ENCODE measurements at regions not wholly inside any gene's neighbourhood (a gene's known extent, or its start where the extent isn't known, plus 50 kb on each side); places are given as distances from the start of the nearest gene placed in this dataset.

DNA sequence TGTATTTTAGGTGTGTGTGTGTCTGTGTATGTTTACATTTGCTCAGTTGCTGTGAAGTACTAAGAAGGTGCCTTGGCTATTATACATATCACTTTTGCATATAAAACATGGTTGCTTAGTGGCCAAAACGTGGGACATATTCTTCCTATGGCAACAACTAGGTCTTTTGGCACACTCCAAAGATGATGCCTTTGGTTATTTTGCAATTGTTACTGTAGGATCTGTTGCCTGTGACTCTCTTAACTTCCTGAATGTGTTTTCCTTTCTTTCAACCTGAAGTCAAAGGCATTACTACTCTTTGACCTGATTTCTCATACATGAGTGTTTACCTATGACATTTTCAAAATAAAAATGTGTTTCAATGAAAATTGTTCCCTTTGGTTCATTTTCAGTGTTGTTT, 160.5 kb downstream of the UBE2E3 start:
- H3K36me3 ChIP-seq (ENCODE audit: control insufficient read depth, insufficient read depth, low read length), result no peaks in the 10 kb centered on the region
- TF ChIP-seq, protein P1, sequence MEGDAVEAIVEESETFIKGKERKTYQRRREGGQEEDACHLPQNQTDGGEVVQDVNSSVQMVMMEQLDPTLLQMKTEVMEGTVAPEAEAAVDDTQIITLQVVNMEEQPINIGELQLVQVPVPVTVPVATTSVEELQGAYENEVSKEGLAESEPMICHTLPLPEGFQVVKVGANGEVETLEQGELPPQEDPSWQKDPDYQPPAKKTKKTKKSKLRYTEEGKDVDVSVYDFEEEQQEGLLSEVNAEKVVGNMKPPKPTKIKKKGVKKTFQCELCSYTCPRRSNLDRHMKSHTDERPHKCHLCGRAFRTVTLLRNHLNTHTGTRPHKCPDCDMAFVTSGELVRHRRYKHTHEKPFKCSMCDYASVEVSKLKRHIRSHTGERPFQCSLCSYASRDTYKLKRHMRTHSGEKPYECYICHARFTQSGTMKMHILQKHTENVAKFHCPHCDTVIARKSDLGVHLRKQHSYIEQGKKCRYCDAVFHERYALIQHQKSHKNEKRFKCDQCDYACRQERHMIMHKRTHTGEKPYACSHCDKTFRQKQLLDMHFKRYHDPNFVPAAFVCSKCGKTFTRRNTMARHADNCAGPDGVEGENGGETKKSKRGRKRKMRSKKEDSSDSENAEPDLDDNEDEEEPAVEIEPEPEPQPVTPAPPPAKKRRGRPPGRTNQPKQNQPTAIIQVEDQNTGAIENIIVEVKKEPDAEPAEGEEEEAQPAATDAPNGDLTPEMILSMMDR (IDR thresholded peaks at IDR 0.05; ENCODE audit: insufficient read depth, low read length, poor library complexity, severe bottlenecking), result no peak
- no peak for DNase-seq (ENCODE audit: extremely low read depth, insufficient read length)
- no peak overlapping the region for H3K4me3 ChIP-seq (replicated peaks; ENCODE audit: low read depth, low read length)
- H3K27me3 ChIP-seq (replicated peaks; ENCODE audit: control insufficient read depth, insufficient read depth, low read length), result no peaks in the 10 kb centered on the region

DNA sequence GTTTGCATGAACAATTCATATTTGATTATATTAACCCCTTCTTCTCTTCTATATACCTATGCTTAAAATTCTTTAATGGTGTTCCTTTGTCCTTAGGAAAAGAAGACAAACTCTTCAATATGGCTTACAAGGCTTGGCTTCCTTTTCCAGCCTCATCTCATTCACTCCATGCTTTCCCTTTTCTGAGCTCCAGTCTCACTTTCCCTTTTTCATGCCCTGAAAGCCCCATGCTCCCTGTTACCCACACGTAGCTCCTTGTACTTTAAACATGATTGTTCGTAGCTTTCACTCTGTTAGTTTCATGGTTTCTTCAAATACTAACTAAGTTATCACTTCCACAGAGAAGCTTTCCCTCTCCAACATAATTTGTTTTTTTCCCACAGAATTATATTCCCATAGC, 161.3 kb downstream of the UBE2E3 start:
- DNase-seq (ENCODE audit: extremely low read depth, insufficient read length), result no peak
- Histone ChIP-seq H3K36me3 (ENCODE audit: control insufficient read depth, insufficient read depth, low read length) (no peaks in the 10 kb centered on the region), H3K27me3 (replicated peaks; ENCODE audit: control insufficient read depth, insufficient read depth, low read length) (no peaks in the 10 kb centered on the region), H3K4me3 (replicated peaks; ENCODE audit: low read depth, low read length) (no peak overlapping the region)
- TF ChIP-seq, protein P1 (IDR thresholded peaks at IDR 0.05; ENCODE audit: insufficient read depth, low read length, poor library complexity, severe bottlenecking), result no peak

DNA sequence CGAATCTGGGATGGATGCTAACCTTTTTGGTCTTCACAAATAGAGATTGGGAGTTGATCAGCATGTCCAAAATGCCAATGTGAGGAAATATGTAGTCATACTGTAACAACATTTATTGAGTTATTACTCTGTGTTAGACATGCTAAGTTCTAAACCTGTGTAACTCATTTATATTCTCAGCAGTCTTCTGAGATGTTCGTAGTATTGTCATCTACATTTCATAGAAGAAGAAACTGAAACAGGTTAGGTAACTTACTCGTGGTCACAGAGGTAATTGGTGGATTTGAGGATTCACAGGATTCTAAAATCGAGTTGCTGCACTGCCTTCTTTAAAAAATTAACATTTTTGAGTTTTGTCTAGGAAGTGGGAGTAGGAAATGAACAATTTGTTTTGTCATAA, 162.1 kb downstream of the UBE2E3 start:
- TF ChIP-seq, protein P1 (IDR thresholded peaks at IDR 0.05; ENCODE audit: insufficient read depth, low read length, poor library complexity, severe bottlenecking), result no peak
- Histone ChIP-seq H3K4me3 (replicated peaks; ENCODE audit: low read depth, low read length) (no peak overlapping the region), H3K36me3 (ENCODE audit: control insufficient read depth, insufficient read depth, low read length) (no peaks in the 10 kb centered on the region), H3K27me3 (replicated peaks; ENCODE audit: control insufficient read depth, insufficient read depth, low read length) (no peaks in the 10 kb centered on the region)
- no peak for DNase-seq (ENCODE audit: extremely low read depth, insufficient read length)

DNA sequence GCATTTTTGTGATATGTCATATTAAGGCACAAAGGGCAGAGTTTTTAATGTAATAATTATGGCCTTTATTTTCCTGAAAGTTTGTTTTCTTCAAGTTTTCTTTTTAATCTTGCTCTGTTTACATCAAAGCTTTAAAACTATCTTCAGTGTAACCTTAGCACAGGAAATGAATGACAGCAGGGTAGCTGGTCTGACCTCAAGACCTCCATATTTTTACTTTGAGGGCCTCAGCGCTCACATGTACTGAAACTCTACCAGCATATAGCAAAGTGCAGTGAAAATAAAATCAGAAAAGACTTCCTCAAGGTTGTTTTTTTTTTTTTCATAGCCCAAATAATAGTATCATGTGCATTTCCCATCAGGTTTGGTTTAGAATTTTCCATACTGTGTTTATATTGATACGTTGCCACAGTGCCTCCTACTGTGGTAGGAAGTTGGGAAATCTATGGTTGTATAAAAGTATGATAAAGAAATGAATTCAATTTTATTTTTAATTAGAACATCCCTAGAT, 163.4 kb downstream of the UBE2E3 start:
- H3K27me3 ChIP-seq (replicated peaks; ENCODE audit: control insufficient read depth, insufficient read depth, low read length), result no peaks in the 10 kb centered on the region
- H3K4me3 ChIP-seq (replicated peaks; ENCODE audit: low read depth, low read length), result no peak overlapping the region
- no peaks in the 10 kb centered on the region for H3K36me3 ChIP-seq (ENCODE audit: control insufficient read depth, insufficient read depth, low read length)
- TF ChIP-seq, protein P1 (IDR thresholded peaks at IDR 0.05; ENCODE audit: insufficient read depth, low read length, poor library complexity, severe bottlenecking), result no peak
- no peak for DNase-seq (ENCODE audit: extremely low read depth, insufficient read length)

DNA sequence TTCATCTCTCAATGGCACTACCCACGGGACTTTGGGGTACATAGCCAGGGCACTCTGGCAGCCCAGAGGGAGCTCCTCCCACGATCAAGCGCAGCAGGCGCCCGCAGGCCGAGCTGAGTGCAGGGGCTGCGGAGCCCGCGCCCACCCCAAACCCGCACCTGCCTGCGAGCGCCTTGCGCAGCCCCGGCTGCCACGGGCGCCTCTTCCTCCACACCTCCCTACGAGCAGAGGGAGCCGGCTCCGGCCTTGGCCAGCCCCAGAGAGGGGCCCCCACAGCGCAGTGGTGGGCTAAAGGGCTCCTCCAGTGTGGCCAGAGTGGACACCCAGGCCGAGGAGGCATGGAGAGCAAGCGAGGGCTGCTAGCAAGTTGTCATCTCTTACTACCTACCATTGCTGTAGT, 165.2 kb downstream of the UBE2E3 start:
- Histone ChIP-seq H3K4me3 (replicated peaks; ENCODE audit: low read depth, low read length) (no peak overlapping the region), H3K36me3 (ENCODE audit: control insufficient read depth, insufficient read depth, low read length) (no peaks in the 10 kb centered on the region), H3K27me3 (replicated peaks; ENCODE audit: control insufficient read depth, insufficient read depth, low read length) (no peaks in the 10 kb centered on the region)
- TF ChIP-seq, protein P1 (IDR thresholded peaks at IDR 0.05; ENCODE audit: insufficient read depth, low read length, poor library complexity, severe bottlenecking), result no peak
- no peak for DNase-seq (ENCODE audit: extremely low read depth, insufficient read length)

DNA sequence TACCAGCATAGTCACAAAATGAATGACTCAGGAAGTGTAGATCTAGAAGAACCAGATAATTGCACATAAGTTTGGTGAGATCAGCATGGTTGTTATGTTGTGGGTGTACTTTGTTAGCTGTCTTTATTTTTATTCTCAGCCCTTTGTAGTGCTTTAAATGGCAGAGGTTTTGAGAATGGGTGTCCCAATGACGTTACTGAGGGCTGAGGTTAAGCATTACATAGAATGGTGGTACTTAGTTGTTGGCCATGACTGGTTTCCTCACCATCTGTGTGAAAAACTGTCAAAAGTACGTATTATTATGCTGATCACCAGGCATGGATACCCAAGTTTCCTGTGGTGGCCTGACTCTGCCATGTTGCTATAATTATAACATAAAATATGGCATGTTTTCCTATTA, 165.8 kb downstream of the UBE2E3 start:
- no peak for DNase-seq (ENCODE audit: extremely low read depth, insufficient read length)
- no peaks in the 10 kb centered on the region for H3K27me3 ChIP-seq (replicated peaks; ENCODE audit: control insufficient read depth, insufficient read depth, low read length)
- no peak overlapping the region for H3K4me3 ChIP-seq (replicated peaks; ENCODE audit: low read depth, low read length)
- TF ChIP-seq, protein P1 (IDR thresholded peaks at IDR 0.05; ENCODE audit: insufficient read depth, low read length, poor library complexity, severe bottlenecking), result no peak
- no peaks in the 10 kb centered on the region for H3K36me3 ChIP-seq (ENCODE audit: control insufficient read depth, insufficient read depth, low read length)
